Islet of Langerhans (tissue), 1 donor: ENCODE measurements at regions not wholly inside any gene's neighbourhood (a gene's known extent, or its start where the extent isn't known, plus 50 kb on each side); places are given as distances from the start of the nearest gene placed in this dataset.

Experiments
- FAIRE-seq: peaks from one replicate; lab custom pipeline; 2011; peaks lifted over from hg19 to GRCh38; lab: Jason Lieb, UNC

DNA sequence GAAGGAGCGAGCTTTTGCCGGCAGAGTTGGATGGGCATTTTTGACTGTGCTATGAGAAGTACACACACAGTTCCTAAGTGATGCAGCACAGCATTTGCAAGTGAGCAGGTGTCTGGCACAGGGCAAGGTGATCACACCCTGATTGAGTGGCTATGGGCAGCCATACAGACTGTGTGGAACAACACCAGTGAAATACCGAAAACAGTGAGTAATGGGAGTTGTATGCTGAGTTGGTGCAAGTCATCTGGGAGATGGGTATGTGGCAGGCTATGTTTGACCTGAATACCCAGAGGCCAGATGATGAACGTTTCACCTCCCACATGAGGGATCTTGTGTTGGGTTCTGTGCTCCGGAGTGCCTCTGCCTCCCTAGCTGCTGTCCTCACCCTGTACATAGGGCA, 53.5 kb upstream of the TIPARP start:
- no peak for FAIRE-seq

GRCh38 chr3:156620260-156620659, 54.1 kb upstream of the TIPARP start:
- no peak for FAIRE-seq

DNA sequence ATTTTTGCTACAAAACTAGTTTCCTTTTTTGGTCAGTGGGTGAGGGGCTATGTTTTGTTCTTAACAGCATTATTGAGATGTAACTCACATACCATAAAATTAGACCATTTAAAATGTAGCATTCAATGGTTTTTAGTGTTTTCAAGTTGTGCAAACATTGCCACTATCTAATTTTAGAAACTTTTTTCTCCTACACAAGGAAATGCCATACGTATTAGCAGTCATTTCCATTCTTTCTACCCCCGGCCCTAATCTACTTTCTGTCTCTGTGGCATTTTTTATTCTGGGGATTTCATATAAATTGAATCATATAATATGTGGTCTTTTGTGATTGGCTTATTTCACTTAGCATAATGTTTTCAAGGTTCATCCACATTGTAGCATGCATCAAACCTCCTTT, 55.0 kb upstream of the TIPARP start:
- FAIRE-seq, result no peak

GRCh38 chr3:156617781-156618180, 56.6 kb upstream of the TIPARP start:
- FAIRE-seq, result no peak

- FAIRE-seq, result no peak
Observed at GRCh38 chr3:156617145-156617544, 57.2 kb upstream of the TIPARP start.

DNA sequence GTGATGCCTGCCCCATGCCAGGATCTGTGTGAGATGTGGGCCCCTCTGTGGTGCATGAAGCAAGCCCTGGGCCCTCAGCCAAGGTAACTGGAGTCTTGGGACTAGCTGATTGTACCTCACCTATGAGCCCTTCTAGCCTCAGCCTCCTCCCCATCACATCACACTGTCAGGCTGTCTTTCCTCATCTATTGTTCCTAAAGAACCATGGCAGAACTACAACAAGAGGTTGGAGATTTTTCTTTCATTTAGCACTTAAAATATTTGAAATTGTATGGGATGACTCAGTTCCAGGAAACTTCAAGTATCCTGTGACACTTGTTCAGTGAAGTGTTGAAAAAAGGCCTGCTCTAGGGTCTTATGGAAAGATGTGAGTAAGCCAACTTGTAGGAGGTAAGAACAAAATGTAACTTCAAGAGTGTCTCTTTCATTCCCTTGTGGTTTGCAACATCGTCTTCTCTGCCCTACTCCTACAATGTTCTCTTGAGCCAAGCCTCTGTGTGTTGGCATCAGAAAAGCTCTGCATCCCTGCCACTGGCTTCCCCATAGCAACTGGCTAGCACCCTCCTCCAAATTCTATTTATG, 58.7 kb upstream of the TIPARP start:
- no peak for FAIRE-seq

DNA sequence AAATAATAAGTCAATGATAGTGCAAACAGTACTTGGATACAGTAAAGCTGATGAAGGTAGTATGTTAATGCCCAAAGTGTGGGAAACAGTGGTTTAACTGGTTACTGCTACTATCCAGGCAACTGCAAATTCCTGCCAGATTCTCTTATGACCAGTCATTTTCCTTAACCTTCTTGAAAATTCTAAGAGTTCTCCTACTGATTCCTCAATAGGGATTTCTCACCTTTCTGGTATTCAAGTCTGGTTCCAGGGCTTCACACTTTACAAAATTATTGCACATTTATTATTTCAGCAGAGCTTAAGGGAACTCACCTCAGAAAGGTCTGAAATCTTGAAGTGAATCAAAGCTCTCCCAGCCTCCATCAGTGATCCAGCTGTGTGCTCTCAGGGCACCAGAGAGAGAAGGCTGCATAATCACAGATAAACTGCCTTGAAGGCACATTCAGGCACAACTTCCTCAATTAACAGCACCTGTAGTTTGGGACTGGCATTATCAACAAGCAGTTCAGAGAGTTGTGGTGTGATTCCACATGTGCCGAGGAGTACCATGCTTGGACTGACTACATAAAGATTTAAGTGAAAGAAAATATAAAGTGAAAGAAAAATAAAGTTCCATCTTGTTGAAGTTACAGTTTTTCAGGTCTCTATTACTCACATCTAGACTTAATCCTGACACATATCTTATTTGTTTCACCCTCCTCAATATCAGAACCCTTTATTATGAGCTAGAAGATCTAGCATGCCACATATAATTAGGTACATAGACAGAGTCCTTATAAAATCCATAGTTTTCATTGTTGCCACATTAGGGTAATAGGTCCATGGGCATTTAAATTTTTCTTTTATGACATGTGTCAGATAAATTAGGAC, 59.5 kb upstream of the TIPARP start:
- no peak for FAIRE-seq

DNA sequence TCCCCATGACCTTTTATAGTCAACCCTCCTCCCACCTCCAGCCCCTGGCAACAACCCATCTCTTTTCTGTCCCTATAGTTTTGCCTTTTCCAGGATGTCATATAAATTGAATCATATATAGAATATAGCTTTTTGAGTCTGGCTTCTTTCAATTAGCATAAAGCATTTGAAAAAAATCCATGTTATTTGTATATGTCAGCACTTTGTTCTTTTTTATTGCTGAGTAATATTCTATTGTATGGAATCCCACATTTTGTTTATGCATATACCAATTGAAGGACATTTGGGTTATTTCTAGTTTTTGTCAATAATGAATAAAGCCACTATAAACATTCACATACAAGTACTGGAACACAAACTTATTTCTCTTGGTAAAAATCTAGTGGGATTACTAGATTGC, 58.0 kb upstream of the SSR3 start:
- FAIRE-seq, result no peak

DNA sequence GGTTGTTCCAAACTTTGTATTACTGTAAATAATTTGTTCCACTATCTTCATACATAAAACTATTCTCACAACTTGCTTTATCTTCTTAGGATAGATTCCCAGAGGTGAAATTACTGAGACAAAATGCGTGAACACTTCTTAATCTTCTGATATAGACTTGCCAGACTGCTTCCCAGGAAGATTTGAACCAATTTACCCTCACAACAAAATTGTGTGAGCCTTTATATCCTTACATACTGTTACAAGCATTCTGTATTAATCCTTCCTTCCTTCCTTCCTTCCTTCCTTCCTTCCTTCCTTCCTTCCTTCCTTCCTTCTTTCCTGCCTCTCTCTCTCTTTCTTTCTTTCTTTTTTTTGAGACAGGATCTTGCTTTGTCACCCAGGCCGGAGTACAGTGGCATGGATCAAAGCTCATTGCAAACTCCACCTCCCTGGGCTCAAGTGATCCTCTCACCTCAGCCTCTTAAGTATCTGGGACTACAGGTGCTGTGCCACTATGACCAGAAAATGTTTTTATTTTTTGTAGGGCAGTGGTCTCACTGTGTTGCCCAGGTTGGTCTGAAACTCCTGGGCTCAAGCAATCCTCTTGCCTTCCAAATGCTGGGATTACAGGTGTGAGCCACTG, 57.1 kb upstream of the SSR3 start:
- peak; percentile 49 for FAIRE-seq

GRCh38 chr3:156610154-156610553, 55.2 kb upstream of the SSR3 start:
- no peak for FAIRE-seq

DNA sequence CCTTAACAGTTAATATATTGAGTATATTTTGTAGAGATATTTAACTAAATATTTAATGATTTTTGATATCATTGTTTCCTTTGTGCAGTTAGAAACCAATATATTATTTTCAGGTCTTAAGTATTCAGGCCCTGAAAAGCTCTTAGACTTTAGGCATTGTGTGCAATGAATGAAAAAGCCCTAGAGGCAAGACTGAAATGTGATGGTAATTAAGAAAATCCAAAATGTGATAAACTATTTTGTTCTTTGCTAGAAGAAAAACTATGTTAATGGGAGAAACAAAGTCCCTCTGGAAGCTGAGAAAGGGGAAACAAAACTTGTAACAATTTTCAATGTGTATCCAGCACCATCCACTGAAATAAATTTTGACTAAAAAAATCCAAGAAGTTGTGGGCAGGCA, 54.6 kb upstream of the SSR3 start:
- no peak for FAIRE-seq

GRCh38 chr3:156608601-156609514, 53.9 kb upstream of the SSR3 start:
- FAIRE-seq, result no peak

DNA sequence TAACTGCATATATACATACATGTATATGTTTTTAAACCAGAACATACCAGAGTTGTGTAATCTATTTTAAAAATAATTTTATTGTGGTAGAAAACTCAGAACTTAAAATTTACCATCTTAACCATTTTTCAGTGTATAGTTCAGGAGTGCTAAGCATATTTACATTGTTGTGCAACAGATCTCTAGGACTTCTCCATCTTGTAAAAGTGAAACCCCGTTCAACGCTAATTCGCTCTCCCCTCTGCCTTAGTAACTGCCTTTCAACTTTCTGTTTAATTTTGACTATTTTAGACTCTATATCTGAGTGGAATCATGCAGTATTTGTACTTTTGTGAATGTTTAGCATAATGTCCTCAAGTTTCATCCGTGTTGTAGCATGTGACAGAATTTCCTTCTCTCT, 51.8 kb upstream of the SSR3 start:
- no peak for FAIRE-seq

GRCh38 chr3:156605686-156606605, 51.0 kb upstream of the SSR3 start:
- no peak for FAIRE-seq

GRCh38 chr3:156604642-156605144, 49.8 kb upstream of the SSR3 start:
- no peak for FAIRE-seq
